ENCODE measurements at regions not wholly inside any gene's neighbourhood (a gene's known extent, or its start where the extent isn't known, plus 50 kb on each side); places are given as distances from the start of the nearest gene placed in this dataset.
"Not testable (repeated sequence)": the region's sequence is repeated elsewhere in the genome, so short reads cannot be mapped to it uniquely, and the experiment has no call there.

GRCh38 chr11:134978388-134979088 lies 566.5 kb upstream of the B3GAT1 start:
- DNase-seq (ENCODE audit: low read depth, low spot score) = no peak

GRCh38 chr11:134976551-134976950 lies 564.5 kb upstream of the B3GAT1 start:
- no peak for DNase-seq (ENCODE audit: low read depth, low spot score)

GRCh38 chr11:134975866-134976376 lies 563.9 kb upstream of the B3GAT1 start:
- DNase-seq (ENCODE audit: low read depth, low spot score) = no peak

- no peak for DNase-seq (ENCODE audit: low read depth, low spot score)
These were observed 561.8 kb upstream of the B3GAT1 start for GRCh38 chr11:134973801-134974200.

- DNase-seq (ENCODE audit: low read depth, low spot score) = no peak
These were observed 559.3 kb upstream of the B3GAT1 start for GRCh38 chr11:134971381-134971780.

GRCh38 chr11:134967746-134968145 lies 555.7 kb upstream of the B3GAT1 start:
- DNase-seq (ENCODE audit: low read depth, low spot score) = no peak

GRCh38 chr11:134961386-134961785 lies 549.3 kb upstream of the B3GAT1 start:
- not testable (repeated sequence) for DNase-seq (ENCODE audit: low read depth, low spot score)

- no peak for DNase-seq (ENCODE audit: low read depth, low spot score)
These were observed 546.8 kb upstream of the B3GAT1 start for GRCh38 chr11:134958870-134959269.

- no peak for DNase-seq (ENCODE audit: low read depth, low spot score)
These were observed 546.2 kb upstream of the B3GAT1 start for GRCh38 chr11:134958336-134958640.

GRCh38 chr11:134957540-134958335 lies 545.7 kb upstream of the B3GAT1 start:
- DNase-seq (ENCODE audit: low read depth, low spot score) = no peak

- DNase-seq (ENCODE audit: low read depth, low spot score) = no peak
These were observed 544.6 kb upstream of the B3GAT1 start for GRCh38 chr11:134956450-134957210.

GRCh38 chr11:134955970-134956369 lies 543.9 kb upstream of the B3GAT1 start:
- not testable (repeated sequence) for DNase-seq (ENCODE audit: low read depth, low spot score)

- DNase-seq (ENCODE audit: low read depth, low spot score) = no peak
These were observed 543.2 kb upstream of the B3GAT1 start for GRCh38 chr11:134955281-134955680.

- DNase-seq (ENCODE audit: low read depth, low spot score) = not testable (repeated sequence)
These were observed 542.4 kb upstream of the B3GAT1 start for GRCh38 chr11:134954456-134954855.

- not testable (repeated sequence) for DNase-seq (ENCODE audit: low read depth, low spot score)
These were observed 541.5 kb upstream of the B3GAT1 start for GRCh38 chr11:134953417-134953970.

- no peak for DNase-seq (ENCODE audit: low read depth, low spot score)
These were observed 539.3 kb upstream of the B3GAT1 start for GRCh38 chr11:134951305-134951700.

- no peak for DNase-seq (ENCODE audit: low read depth, low spot score)
These were observed 538.8 kb upstream of the B3GAT1 start for GRCh38 chr11:134950692-134951304.

GRCh38 chr11:134949121-134950090 lies 537.4 kb upstream of the B3GAT1 start:
- DNase-seq (ENCODE audit: low read depth, low spot score) = no peak

- no peak for DNase-seq (ENCODE audit: low read depth, low spot score)
These were observed 535.5 kb upstream of the B3GAT1 start for GRCh38 chr11:134947556-134947955.

- DNase-seq (ENCODE audit: low read depth, low spot score) = no peak
These were observed 534.0 kb upstream of the B3GAT1 start for GRCh38 chr11:134945993-134946392.

All from smooth muscle cell of the brain vasculature (primary cell).